ENCODE measurements at regions not wholly inside any gene's neighbourhood (a gene's known extent, or its start where the extent isn't known, plus 50 kb on each side); places are given as distances from the start of the nearest gene placed in this dataset.

DNA sequence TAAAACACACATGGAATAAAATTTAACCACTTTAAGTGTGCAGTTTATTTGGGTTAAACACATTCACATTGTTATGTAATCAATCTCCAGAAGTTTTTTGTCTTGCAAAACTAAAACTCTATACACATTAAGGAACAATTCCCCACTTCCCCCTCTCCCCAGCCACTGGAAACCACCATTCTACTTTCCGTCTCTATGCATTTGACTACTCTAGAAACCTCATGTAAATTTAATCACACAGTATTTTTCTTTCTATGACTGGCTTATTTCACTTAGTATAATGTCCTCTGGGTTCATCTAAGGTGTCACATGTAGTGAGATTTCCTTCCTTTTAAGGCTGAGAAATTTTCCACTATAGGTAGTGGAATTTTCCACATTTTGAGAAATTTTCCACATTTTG is 568.7 kb upstream of the UBE2E2 start:
- Mint-ChIP-seq H3K9me3 (peaks cover 5 to 14% (median 9%) of the 10 kb centered on the region in 6 donors), H3K36me3 (no peaks in the 10 kb centered on the region)

DNA sequence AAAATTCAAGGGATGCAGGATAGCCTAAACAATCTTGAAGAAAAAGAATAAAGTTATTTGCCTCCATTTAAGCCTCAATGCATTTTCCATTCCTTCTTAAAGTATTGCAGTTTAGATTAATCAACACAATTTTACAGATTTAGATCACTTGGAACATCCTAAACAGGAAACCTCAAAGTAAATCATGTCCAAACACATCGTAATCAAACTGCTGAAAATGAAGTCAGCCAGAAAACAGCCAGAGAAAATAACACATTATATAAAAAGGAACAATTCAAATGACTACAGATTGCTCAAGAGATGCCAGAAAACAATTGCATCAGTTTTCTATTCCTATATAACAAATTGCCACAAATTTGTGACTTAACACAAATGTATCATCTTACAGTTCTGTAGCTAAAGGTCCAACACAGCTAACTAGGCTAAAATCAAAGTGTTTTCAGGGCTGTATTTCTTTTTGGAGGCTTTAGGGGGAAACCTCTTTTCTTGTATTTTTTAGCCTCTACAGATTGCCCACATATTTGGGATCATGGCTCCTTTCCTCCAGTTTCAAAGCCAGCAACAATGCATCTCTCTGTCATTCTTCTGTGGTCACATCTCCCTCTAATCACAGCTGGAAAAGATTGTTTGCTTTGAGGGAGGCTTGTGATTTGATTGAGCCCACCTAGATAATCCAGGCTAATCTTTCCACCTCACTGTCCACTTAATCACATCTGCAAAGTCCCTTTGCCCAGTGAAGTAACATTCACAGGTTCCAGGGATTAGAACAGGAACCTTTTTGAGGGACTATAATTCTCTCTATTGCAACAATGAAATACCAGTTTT is 543.3 kb upstream of the UBE2E2 start:
- DNase-seq: no peak
- Mint-ChIP-seq H3K4me3 (no peak overlapping the region), H3K4me1 (no peaks in the 10 kb centered on the region), H3K36me3 (no peaks in the 10 kb centered on the region), H3K9me3 (peaks cover 3 to 18% (median 9%) of the 10 kb centered on the region in 6 donors), H3K27ac (no peak overlapping the region), H3K27me3 (ENCODE audit: low read depth in 3 of 3) (peaks cover 0 to 2% (median 0%) of the 10 kb centered on the region in 3 donors)

More for the DNA sequence above, 568.7 kb upstream of the UBE2E2 start:
- Mint-ChIP-seq H3K4me3 (no peak overlapping the region), H3K27ac (no peak overlapping the region), H3K4me1 (no peaks in the 10 kb centered on the region), H3K27me3 (ENCODE audit: low read depth in 3 of 3) (peaks cover 0 to 1% (median 0%) of the 10 kb centered on the region in 3 donors)
- DNase-seq: no peak

DNA sequence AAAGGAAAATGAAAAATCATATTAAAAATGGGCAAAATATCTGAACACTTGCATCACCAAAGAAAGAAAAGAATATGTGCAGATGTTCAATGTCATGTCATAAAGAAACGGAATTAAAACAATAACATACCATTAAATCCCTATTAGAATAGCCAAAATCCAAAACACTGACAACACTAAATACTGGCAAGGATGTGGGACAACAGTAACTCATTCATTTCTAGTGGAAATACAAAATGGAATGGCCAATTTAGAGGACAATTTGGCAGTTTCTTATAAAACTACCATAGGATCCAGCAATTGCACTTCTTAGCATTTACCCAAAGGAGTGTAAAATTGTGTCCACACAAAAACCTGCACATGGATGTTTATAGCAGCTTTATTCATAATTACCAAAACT is 542.5 kb upstream of the UBE2E2 start:
- Mint-ChIP-seq H3K36me3 (no peaks in the 10 kb centered on the region), H3K4me1 (no peaks in the 10 kb centered on the region), H3K4me3 (no peak overlapping the region), H3K27me3 (ENCODE audit: low read depth in 3 of 3) (peaks cover 0 to 2% (median 0%) of the 10 kb centered on the region in 3 donors), H3K9me3 (peaks cover 3 to 11% (median 10%) of the 10 kb centered on the region in 6 donors), H3K27ac (no peak overlapping the region)
- DNase-seq: no peak

DNA sequence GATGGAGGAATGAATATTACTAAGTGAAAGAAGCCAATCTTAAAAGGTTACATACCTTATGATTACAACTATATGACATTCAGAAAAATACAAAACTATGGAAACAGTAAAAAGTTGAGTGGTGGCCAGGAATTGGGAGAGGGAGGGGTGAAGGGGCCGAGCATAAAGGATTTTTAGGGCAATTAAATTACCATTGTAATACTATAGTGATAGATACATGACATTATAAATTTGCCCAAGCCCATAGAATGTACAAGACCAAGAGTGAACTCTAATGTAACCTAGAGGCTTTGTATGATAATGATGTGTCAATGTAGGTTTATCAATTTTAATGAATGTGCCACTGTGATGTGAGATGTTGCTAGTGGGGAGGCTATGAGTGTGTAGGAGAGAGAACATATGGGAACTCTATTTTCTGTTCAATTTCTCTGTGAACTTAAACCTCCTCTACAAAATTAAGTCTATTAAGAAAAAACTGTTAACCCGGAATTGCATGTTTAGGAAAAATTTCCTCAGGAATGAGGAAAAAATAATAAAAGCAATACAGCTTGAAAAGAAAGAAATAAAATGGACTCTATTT is 541.9 kb upstream of the UBE2E2 start:
- H3K36me3 Mint-ChIP-seq: no peaks in the 10 kb centered on the region
- no peak overlapping the region for H3K27ac Mint-ChIP-seq
- no peaks in the 10 kb centered on the region for H3K27me3 Mint-ChIP-seq (ENCODE audit: low read depth in 3 of 3)
- DNase-seq: no peak
- H3K9me3 Mint-ChIP-seq: peaks cover 3 to 15% (median 9%) of the 10 kb centered on the region in 6 donors
- no peaks in the 10 kb centered on the region for H3K4me1 Mint-ChIP-seq
- no peak overlapping the region for H3K4me3 Mint-ChIP-seq

DNA sequence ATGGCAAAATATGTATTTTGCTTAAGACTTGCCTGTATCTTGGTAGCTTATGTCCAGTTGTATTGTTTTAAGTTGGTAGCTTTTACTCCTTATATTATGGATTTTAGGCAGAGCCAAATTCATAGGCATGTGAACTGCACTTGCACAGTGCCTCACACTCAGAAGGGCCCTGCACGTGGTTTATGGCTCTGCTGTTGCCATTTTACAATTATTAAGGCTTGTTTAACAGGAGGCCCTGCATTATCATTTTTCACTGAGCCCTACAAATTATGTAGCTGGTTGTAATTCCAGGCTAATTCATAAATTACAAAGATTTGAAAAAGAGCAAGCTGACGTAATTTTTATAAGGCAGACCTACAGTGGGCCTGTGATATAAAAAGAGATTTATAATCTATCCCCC is 537.6 kb upstream of the UBE2E2 start:
- no peaks in the 10 kb centered on the region for H3K27me3 Mint-ChIP-seq (ENCODE audit: low read depth in 3 of 3)
- no peak overlapping the region for H3K4me3 Mint-ChIP-seq
- no peaks in the 10 kb centered on the region for H3K4me1 Mint-ChIP-seq
- DNase-seq: no peak
- H3K27ac Mint-ChIP-seq: no peak overlapping the region
- H3K9me3 Mint-ChIP-seq: peaks cover 0 to 9% (median 5%) of the 10 kb centered on the region in 6 donors
- H3K36me3 Mint-ChIP-seq: no peaks in the 10 kb centered on the region

DNA sequence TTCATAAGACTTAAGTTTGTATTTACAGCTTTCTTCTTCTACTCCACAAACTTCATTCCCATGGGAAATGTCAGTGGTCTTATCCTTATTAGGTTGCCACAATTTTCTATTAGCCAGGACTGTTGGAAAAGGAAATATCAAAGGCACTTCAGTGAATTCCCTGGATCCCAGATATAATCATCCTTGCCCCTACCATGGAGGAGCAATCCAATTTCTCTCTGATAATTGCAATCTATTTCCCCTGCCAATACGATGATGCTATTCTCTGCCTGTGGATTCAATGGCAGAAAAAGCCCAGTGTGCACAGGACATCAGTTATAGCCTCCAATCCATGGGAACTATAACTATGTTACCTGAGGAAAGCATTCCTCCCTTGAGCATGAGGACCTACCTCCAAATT is 536.4 kb upstream of the UBE2E2 start:
- Mint-ChIP-seq H3K4me3 (no peak overlapping the region), H3K27ac (no peak overlapping the region), H3K27me3 (ENCODE audit: low read depth in 3 of 3) (no peaks in the 10 kb centered on the region), H3K4me1 (no peaks in the 10 kb centered on the region), H3K36me3 (no peaks in the 10 kb centered on the region), H3K9me3 (peaks cover 0 to 6% (median under 1%) of the 10 kb centered on the region in 6 donors)
- no peak for DNase-seq

DNA sequence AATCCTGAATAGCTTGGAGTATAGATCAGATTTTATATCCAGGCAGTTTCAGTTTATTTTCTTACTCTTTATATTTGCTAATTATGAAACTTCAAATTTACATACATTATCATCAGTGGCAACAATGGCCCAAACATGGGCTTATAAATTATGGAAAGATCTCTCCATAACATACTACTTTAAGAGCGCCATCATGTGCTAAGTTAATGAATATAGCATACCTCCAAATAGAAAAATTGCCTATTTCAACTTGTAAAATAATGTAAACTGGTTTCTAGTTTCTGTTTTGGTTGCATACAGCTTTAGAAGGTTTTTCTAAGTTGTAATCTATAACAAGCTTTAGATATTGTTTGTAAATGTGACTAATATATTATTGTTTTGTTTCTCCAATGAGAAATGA is 531.3 kb upstream of the UBE2E2 start:
- no peaks in the 10 kb centered on the region for H3K36me3 Mint-ChIP-seq
- no peaks in the 10 kb centered on the region for H3K4me1 Mint-ChIP-seq
- no peak overlapping the region for H3K4me3 Mint-ChIP-seq
- no peak for DNase-seq
- H3K27ac Mint-ChIP-seq: no peak overlapping the region
- no peaks in the 10 kb centered on the region for H3K27me3 Mint-ChIP-seq (ENCODE audit: low read depth in 3 of 3)
- H3K9me3 Mint-ChIP-seq: peaks cover 0 to 8% (median under 1%) of the 10 kb centered on the region in 6 donors

DNA sequence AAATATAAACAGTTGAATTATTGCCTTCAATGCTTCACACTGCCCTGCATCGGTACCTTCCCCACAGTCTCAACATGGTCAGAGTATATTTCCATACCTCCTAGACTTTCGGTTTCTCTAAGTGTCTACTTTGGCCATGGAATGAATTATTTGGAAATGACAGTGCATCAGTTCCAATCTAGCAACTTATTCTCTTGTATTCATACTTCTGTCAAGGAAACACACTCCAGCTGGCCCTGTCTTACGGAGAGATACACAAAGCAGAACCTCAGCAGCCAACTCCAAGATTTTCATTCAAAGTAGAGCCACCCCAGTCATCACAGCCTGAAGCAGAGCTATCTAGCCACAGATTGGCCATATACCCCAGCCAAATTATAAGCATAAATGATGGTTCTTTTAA is 518.4 kb upstream of the UBE2E2 start:
- Mint-ChIP-seq H3K4me3 (no peak overlapping the region), H3K9me3 (peaks cover 0 to 19% (median 9%) of the 10 kb centered on the region in 6 donors), H3K4me1 (no peaks in the 10 kb centered on the region), H3K27ac (no peak overlapping the region), H3K36me3 (no peaks in the 10 kb centered on the region), H3K27me3 (ENCODE audit: low read depth in 3 of 3) (peaks cover 0 to 6% (median 2%) of the 10 kb centered on the region in 3 donors)
- no peak for DNase-seq

DNA sequence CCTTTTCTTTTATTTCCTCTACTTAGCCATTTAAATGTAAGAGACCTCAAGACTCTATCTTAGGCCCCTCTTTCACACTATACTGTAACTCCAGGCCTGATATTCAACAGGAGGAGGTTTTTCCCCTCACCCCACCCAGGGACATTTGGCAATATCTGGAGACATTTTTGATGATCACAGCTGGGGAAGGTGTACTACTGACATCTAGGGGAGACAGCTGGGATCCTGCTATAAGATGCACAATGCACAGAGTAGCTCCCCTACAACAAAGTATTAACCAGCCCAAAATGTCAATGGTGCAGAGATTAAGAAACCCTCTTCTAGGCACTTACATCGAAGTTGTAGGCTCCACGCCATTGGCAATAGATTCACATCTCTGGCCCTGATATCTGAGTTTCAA is 517.5 kb upstream of the UBE2E2 start:
- Mint-ChIP-seq H3K27me3 (ENCODE audit: low read depth in 3 of 3) (peaks cover 0 to 3% (median 2%) of the 10 kb centered on the region in 3 donors), H3K9me3 (peaks cover 0 to 22% (median 6%) of the 10 kb centered on the region in 6 donors), H3K4me1 (no peaks in the 10 kb centered on the region), H3K36me3 (no peaks in the 10 kb centered on the region), H3K27ac (no peak overlapping the region), H3K4me3 (no peak overlapping the region)
- no peak for DNase-seq

DNA sequence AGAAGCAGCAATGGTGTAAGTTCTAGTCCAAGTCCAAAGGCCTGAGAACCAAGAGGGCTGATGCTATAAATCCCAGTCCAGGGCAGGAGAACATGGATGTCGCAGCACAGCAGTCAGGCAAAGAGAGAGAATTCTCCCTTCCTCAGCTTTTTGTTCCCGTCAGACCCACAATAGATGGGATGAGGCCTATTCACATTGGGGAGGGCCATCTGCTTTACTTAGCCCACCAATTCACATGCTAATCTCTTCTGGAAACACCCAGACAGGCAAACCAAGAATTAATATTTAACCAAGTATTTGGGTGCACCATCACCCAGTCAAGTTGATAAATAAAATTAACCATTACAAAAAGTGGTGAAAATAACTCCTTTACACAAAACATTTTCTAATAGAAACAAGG is 511.7 kb upstream of the UBE2E2 start:
- Mint-ChIP-seq H3K4me1 (no peaks in the 10 kb centered on the region), H3K4me3 (no peak overlapping the region), H3K9me3 (peaks cover 0 to 21% (median 2%) of the 10 kb centered on the region in 6 donors), H3K27me3 (ENCODE audit: low read depth in 3 of 3) (peaks cover 0 to 2% (median 2%) of the 10 kb centered on the region in 3 donors), H3K36me3 (no peaks in the 10 kb centered on the region), H3K27ac (no peak overlapping the region)
- no peak for DNase-seq

DNA sequence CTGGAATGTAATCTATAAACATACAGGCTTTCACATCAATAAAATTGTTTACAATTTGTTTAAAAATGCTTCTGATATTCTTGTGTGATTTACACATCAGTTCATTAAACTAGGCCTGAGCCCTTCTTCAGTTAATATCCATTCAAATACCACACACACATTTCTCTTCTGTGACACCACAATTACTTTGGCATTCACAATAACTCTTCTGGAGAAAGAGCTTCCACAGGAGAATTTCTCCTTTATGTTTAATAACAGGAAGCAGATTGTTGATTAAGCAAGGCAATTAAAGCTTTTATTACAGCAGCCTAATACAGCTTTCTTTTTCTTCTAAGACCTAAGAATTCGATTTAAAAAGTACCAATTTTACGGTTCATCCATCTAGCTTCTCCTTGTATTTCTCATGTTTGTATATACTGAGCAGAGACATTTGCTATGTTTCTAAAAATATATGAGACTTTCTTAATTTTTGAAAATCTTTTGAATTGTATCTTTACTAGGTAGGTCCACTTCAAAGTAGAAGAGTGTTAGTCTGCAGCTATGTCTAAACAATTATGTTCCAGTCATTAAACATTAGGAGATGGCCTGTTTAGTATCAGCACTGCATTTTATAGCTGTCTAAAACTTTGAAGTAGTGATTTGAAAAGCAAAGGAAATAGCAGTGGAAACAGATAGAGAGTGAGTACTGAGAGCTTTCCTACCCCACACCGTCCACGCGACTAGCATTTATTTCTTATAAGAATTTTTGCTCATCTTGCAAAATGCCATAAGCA is 511.1 kb upstream of the UBE2E2 start:
- Mint-ChIP-seq H3K4me1 (no peaks in the 10 kb centered on the region), H3K27ac (no peak overlapping the region), H3K36me3 (no peaks in the 10 kb centered on the region), H3K9me3 (peaks cover 0 to 15% (median under 1%) of the 10 kb centered on the region in 6 donors), H3K4me3 (no peak overlapping the region), H3K27me3 (ENCODE audit: low read depth in 3 of 3) (peaks cover 0 to 2% (median 2%) of the 10 kb centered on the region in 3 donors)
- no peak for DNase-seq

DNA sequence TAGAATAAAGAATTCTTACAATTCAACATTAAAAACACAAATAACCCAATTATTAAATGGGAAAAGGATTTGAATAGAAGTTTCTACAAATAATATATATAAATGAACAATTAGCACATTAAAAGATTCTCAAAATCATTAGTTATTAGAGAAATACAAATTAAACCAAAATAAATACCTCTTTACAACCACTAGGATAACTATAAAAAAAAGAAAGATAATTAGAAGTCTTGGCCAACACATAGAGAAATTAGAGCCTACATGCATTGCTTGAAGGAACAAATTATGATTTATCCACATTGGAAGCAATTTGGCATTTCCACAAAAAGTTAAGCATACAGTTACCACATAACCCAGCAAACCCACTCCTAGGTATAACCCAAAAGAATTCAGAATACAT is 502.3 kb upstream of the UBE2E2 start:
- H3K4me3 Mint-ChIP-seq: no peak overlapping the region
- H3K27ac Mint-ChIP-seq: no peak overlapping the region
- H3K36me3 Mint-ChIP-seq: no peaks in the 10 kb centered on the region
- no peak for DNase-seq
- H3K4me1 Mint-ChIP-seq: no peaks in the 10 kb centered on the region
- H3K27me3 Mint-ChIP-seq (ENCODE audit: low read depth in 3 of 3): peaks cover 0 to 6% (median 2%) of the 10 kb centered on the region in 3 donors
- peaks cover 0 to 5% (median 2%) of the 10 kb centered on the region in 6 donors for H3K9me3 Mint-ChIP-seq

DNA sequence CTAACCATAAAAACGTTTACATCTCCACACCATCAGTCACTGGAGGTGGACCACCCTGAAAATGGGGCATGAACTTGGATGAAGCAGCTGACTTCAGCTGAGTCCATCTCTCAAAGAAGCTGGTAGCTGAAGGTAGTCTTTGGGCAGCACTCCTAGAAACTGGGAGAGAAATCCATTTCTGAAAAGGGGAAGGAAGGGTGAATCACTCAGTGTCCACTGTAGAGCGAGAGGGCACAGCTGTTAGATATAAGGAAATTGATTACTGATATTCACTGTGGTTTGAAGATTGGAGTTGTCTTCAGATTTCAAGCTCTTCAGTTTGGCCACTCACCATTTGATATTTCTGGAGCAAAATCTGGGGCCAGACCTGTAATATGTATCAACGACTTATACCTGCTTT is 499.0 kb upstream of the UBE2E2 start:
- no peaks in the 10 kb centered on the region for H3K36me3 Mint-ChIP-seq
- no peak overlapping the region for H3K4me3 Mint-ChIP-seq
- H3K27me3 Mint-ChIP-seq (ENCODE audit: low read depth in 3 of 3): peaks cover 2 to 5% (median 2%) of the 10 kb centered on the region in 3 donors
- no peak overlapping the region for H3K27ac Mint-ChIP-seq
- peaks cover under 1 to 13% (median 5%) of the 10 kb centered on the region in 6 donors for H3K9me3 Mint-ChIP-seq
- DNase-seq: no peak
- H3K4me1 Mint-ChIP-seq: no peaks in the 10 kb centered on the region

All from immature natural killer cell (primary cell).